Activated CD4-positive, alpha-beta memory T cell treated with anti-CD3 and anti-CD28 coated beads for 36 hours (primary cell): ENCODE measurements at regions not wholly inside any gene's neighbourhood (a gene's known extent, or its start where the extent isn't known, plus 50 kb on each side); places are given as distances from the start of the nearest gene placed in this dataset.
"Not testable (repeated sequence)": the region's sequence is repeated elsewhere in the genome, so short reads cannot be mapped to it uniquely, and the experiment has no call there.

Source experiments
- CTCF ChIA-PET: fragments of 350-600 bp; sonication (Branson Sonifier 250); formaldehyde crosslinking; loops from one replicate; lab custom pipeline; 2021; ENCODE audit warnings: antibody characterized with exemption, inconsistent platforms; lab: Charles Lee
- POLR2A ChIA-PET: fragments of 350-600 bp; sonication (Branson Sonifier 250); formaldehyde crosslinking; loops from one replicate; lab custom pipeline; 2021; ENCODE audit warnings: antibody characterized with exemption; lab: Charles Lee
- DNase-seq: peaks from one replicate; pipeline ENCODE4 v3.0.0-alpha.2; 2020
- H3K27ac Mint-ChIP-seq: one replicate; pipeline ENCODE4 v1.8.0; 2021; ENCODE audit warnings: mixed read lengths
- H3K27me3 Mint-ChIP-seq: one replicate; pipeline ENCODE4 v1.8.0; 2021; ENCODE audit warnings: mixed read lengths
- H3K36me3 Mint-ChIP-seq: one replicate; pipeline ENCODE4 v1.8.0; 2021; ENCODE audit warnings: mixed read lengths
- H3K4me1 Mint-ChIP-seq: one replicate; pipeline ENCODE4 v1.8.0; 2021; ENCODE audit warnings: low read depth, mixed read lengths
- H3K4me3 Mint-ChIP-seq: one replicate; pipeline ENCODE4 v1.8.0; 2021; ENCODE audit warnings: mild to moderate bottlenecking, mixed read lengths
- H3K9me3 Mint-ChIP-seq: one replicate; pipeline ENCODE4 v1.8.0; 2021; ENCODE audit warnings: mixed read lengths
- intact Hi-C: fragments of 100-400 bp; cut with micrococcal nuclease; formaldehyde crosslinking; loops from one replicate; pipeline ENCODE4 v1.15.1; 2023

- intact Hi-C loops: no loop called here
- POLR2A ChIA-PET: no interaction called here
- Mint-ChIP-seq H3K27me3 (no peaks in the 10 kb centered on the region), H3K36me3 (no peaks in the 10 kb centered on the region), H3K9me3 (no peaks in the 10 kb centered on the region), H3K4me1 (no peaks in the 10 kb centered on the region), H3K4me3 (no peak overlapping the region), H3K27ac (no peak overlapping the region)
- CTCF ChIA-PET: no interaction called here
- DNase-seq: no peak
These were observed 594.1 kb downstream of the GLUD2 start for GRCh38 chrX:121641560-121641959.

GRCh38 chrX:121642415-121642814 lies 595.0 kb downstream of the GLUD2 start:
- H3K27ac Mint-ChIP-seq: no peak overlapping the region
- ChIA-PET CTCF (no interaction called here), POLR2A (no interaction called here)
- H3K4me3 Mint-ChIP-seq: no peak overlapping the region
- no peaks in the 10 kb centered on the region for H3K36me3 Mint-ChIP-seq
- intact Hi-C loops: no loop called here
- H3K27me3 Mint-ChIP-seq: no peaks in the 10 kb centered on the region
- no peaks in the 10 kb centered on the region for H3K9me3 Mint-ChIP-seq
- no peak for DNase-seq
- H3K4me1 Mint-ChIP-seq: no peaks in the 10 kb centered on the region

- ChIA-PET CTCF (no interaction called here), POLR2A (no interaction called here)
- H3K4me3 Mint-ChIP-seq: no peak overlapping the region
- H3K4me1 Mint-ChIP-seq: peaks cover 4% of the 10 kb centered on the region
- no peaks in the 10 kb centered on the region for H3K36me3 Mint-ChIP-seq
- H3K9me3 Mint-ChIP-seq: no peaks in the 10 kb centered on the region
- DNase-seq: no peak
- H3K27ac Mint-ChIP-seq: no peak overlapping the region
- no peaks in the 10 kb centered on the region for H3K27me3 Mint-ChIP-seq
- intact Hi-C loops: no loop called here
These were observed 602.0 kb downstream of the GLUD2 start for GRCh38 chrX:121649417-121649816.

GRCh38 chrX:121655276-121655675 lies 607.9 kb downstream of the GLUD2 start:
- no peaks in the 10 kb centered on the region for H3K27me3 Mint-ChIP-seq
- no peak overlapping the region for H3K4me3 Mint-ChIP-seq
- DNase-seq: no peak
- intact Hi-C loops: no loop called here
- H3K9me3 Mint-ChIP-seq: no peaks in the 10 kb centered on the region
- ChIA-PET CTCF (no interaction called here), POLR2A (no interaction called here)
- H3K4me1 Mint-ChIP-seq: no peaks in the 10 kb centered on the region
- no peak overlapping the region for H3K27ac Mint-ChIP-seq
- no peaks in the 10 kb centered on the region for H3K36me3 Mint-ChIP-seq

- H3K27ac Mint-ChIP-seq: no peak overlapping the region
- H3K36me3 Mint-ChIP-seq: no peaks in the 10 kb centered on the region
- intact Hi-C loops: no loop called here
- H3K9me3 Mint-ChIP-seq: no peaks in the 10 kb centered on the region
- no peak overlapping the region for H3K4me3 Mint-ChIP-seq
- POLR2A ChIA-PET: no interaction called here
- no peak for DNase-seq
- H3K4me1 Mint-ChIP-seq: no peaks in the 10 kb centered on the region
- CTCF ChIA-PET: no interaction called here
- no peaks in the 10 kb centered on the region for H3K27me3 Mint-ChIP-seq
These were observed 618.8 kb downstream of the GLUD2 start for GRCh38 chrX:121666171-121666570.

- no peak for DNase-seq
- H3K27ac Mint-ChIP-seq: no peak overlapping the region
- no peaks in the 10 kb centered on the region for H3K27me3 Mint-ChIP-seq
- H3K4me3 Mint-ChIP-seq: no peak overlapping the region
- H3K4me1 Mint-ChIP-seq: no peaks in the 10 kb centered on the region
- peaks cover 16% of the 10 kb centered on the region for H3K9me3 Mint-ChIP-seq
- POLR2A ChIA-PET: no interaction called here
- CTCF ChIA-PET: no interaction called here
- peaks cover 3% of the 10 kb centered on the region for H3K36me3 Mint-ChIP-seq
- intact Hi-C loops: no loop called here
These were observed 624.2 kb downstream of the GLUD2 start for GRCh38 chrX:121671649-121672048.

GRCh38 chrX:121709236-121709635 lies 661.8 kb downstream of the GLUD2 start:
- H3K4me3 Mint-ChIP-seq, CTCF ChIA-PET, H3K27me3 Mint-ChIP-seq, H3K36me3 Mint-ChIP-seq, H3K27ac Mint-ChIP-seq, H3K4me1 Mint-ChIP-seq, intact Hi-C loops, POLR2A ChIA-PET, DNase-seq: not testable (repeated sequence)
- peaks cover 14% of the 10 kb centered on the region for H3K9me3 Mint-ChIP-seq

GRCh38 chrX:121733514-121733913 lies 686.1 kb downstream of the GLUD2 start:
- POLR2A ChIA-PET: no interaction called here
- Mint-ChIP-seq H3K4me3 (no peak overlapping the region), H3K27me3 (no peaks in the 10 kb centered on the region), H3K27ac (no peak overlapping the region), H3K9me3 (no peaks in the 10 kb centered on the region), H3K36me3 (no peaks in the 10 kb centered on the region), H3K4me1 (no peaks in the 10 kb centered on the region)
- no peak for DNase-seq
- intact Hi-C loops: no loop called here
- CTCF ChIA-PET: no interaction called here

- no peaks in the 10 kb centered on the region for H3K9me3 Mint-ChIP-seq
- no peaks in the 10 kb centered on the region for H3K4me1 Mint-ChIP-seq
- no peak overlapping the region for H3K4me3 Mint-ChIP-seq
- no peaks in the 10 kb centered on the region for H3K27me3 Mint-ChIP-seq
- DNase-seq: no peak
- no peak overlapping the region for H3K27ac Mint-ChIP-seq
- POLR2A ChIA-PET: no interaction called here
- CTCF ChIA-PET: no interaction called here
- intact Hi-C loops: no loop called here
- H3K36me3 Mint-ChIP-seq: no peaks in the 10 kb centered on the region
These were observed 698.7 kb downstream of the GLUD2 start for GRCh38 chrX:121746105-121746504.

- H3K27ac Mint-ChIP-seq, H3K4me1 Mint-ChIP-seq, H3K27me3 Mint-ChIP-seq, H3K36me3 Mint-ChIP-seq, intact Hi-C loops, POLR2A ChIA-PET, DNase-seq, H3K4me3 Mint-ChIP-seq, H3K9me3 Mint-ChIP-seq, CTCF ChIA-PET: not testable (repeated sequence)
These were observed 706.2 kb downstream of the GLUD2 start for GRCh38 chrX:121753602-121754001.

GRCh38 chrX:121754301-121754700 lies 706.9 kb downstream of the GLUD2 start:
- DNase-seq: no peak
- Mint-ChIP-seq H3K9me3 (peaks cover 3% of the 10 kb centered on the region), H3K4me3 (no peak overlapping the region), H3K36me3 (no peaks in the 10 kb centered on the region), H3K27me3 (no peaks in the 10 kb centered on the region), H3K27ac (no peak overlapping the region), H3K4me1 (no peaks in the 10 kb centered on the region)
- ChIA-PET CTCF (no interaction called here), POLR2A (no interaction called here)
- intact Hi-C loops: no loop called here

GRCh38 chrX:121755541-121755940 lies 708.1 kb downstream of the GLUD2 start:
- H3K9me3 Mint-ChIP-seq: peaks cover 3% of the 10 kb centered on the region
- no peaks in the 10 kb centered on the region for H3K27me3 Mint-ChIP-seq
- no peak overlapping the region for H3K4me3 Mint-ChIP-seq
- H3K36me3 Mint-ChIP-seq: no peaks in the 10 kb centered on the region
- no peak for DNase-seq
- intact Hi-C loops: no loop called here
- H3K27ac Mint-ChIP-seq: no peak overlapping the region
- no peaks in the 10 kb centered on the region for H3K4me1 Mint-ChIP-seq
- CTCF ChIA-PET: no interaction called here
- POLR2A ChIA-PET: no interaction called here

GRCh38 chrX:121761845-121762244 lies 714.4 kb downstream of the GLUD2 start:
- intact Hi-C loops: no loop called here
- no peak for DNase-seq
- Mint-ChIP-seq H3K4me3 (no peak overlapping the region), H3K36me3 (no peaks in the 10 kb centered on the region), H3K27me3 (no peaks in the 10 kb centered on the region), H3K27ac (no peak overlapping the region), H3K9me3 (no peaks in the 10 kb centered on the region), H3K4me1 (no peaks in the 10 kb centered on the region)
- ChIA-PET CTCF (no interaction called here), POLR2A (no interaction called here)

- no peak for DNase-seq
- H3K27me3 Mint-ChIP-seq: no peaks in the 10 kb centered on the region
- H3K27ac Mint-ChIP-seq: no peak overlapping the region
- no peak overlapping the region for H3K4me3 Mint-ChIP-seq
- ChIA-PET CTCF (no interaction called here), POLR2A (no interaction called here)
- no peaks in the 10 kb centered on the region for H3K36me3 Mint-ChIP-seq
- no peaks in the 10 kb centered on the region for H3K9me3 Mint-ChIP-seq
- H3K4me1 Mint-ChIP-seq: no peaks in the 10 kb centered on the region
- intact Hi-C loops: no loop called here
These were observed 716.3 kb downstream of the GLUD2 start for GRCh38 chrX:121763671-121764070.
